H1 (cell line): ENCODE measurements at regions not wholly inside any gene's neighbourhood (a gene's known extent, or its start where the extent isn't known, plus 50 kb on each side); places are given as distances from the start of the nearest gene placed in this dataset.
"Not testable (repeated sequence)": the region's sequence is repeated elsewhere in the genome, so short reads cannot be mapped to it uniquely, and the experiment has no call there.

Source experiments
- CTCF ChIA-PET: fragments of 300-600 bp; sonication (Branson Sonifier 250); formaldehyde crosslinking; loops from one replicate; lab custom pipeline; 2021; ENCODE audit not compliant: partially characterized antibody; lab: Charles Lee
- POLR2A ChIA-PET: fragments of 300-600 bp; sonication (Branson Sonifier 250); formaldehyde crosslinking; loops from one replicate; lab custom pipeline; 2021; ENCODE audit warnings: inconsistent platforms; ENCODE audit not compliant: partially characterized antibody; lab: Charles Lee
- DNase-seq, 2 experiments: peaks; one replicate each; pipeline versions ENCODE4 v3.0.0 to v3.0.0-alpha.2; 2010 to 2022; ENCODE audit warnings: low spot score in 2 of 2, low read depth in 1 of 2, mixed read lengths in 1 of 2
- FAIRE-seq: peaks from 2 replicates; lab custom pipeline; 2011; peaks lifted over from hg19 to GRCh38; lab: Jason Lieb, UNC
- H2AFZ ChIP-seq: 2 replicates; pipeline ENCODE4 v1.8.1; 2012; ENCODE audit warnings: low read length, inconsistent platforms
- H2AK5ac ChIP-seq: 2 replicates; pipeline ENCODE4 v1.6.1; 2013; ENCODE audit warnings: low read depth, low read length
- H2BK120ac ChIP-seq: replicated peaks from 2 replicates; pipeline ENCODE3; 2013; ENCODE audit warnings: low read depth, low read length, inconsistent platforms
- H2BK12ac ChIP-seq: 2 replicates; pipeline ENCODE4 v1.6.1; 2013; ENCODE audit warnings: low read depth, low read length
- H2BK15ac ChIP-seq: 2 replicates; pipeline ENCODE4 v1.6.1; 2013; ENCODE audit warnings: low read length
- H2BK20ac ChIP-seq: 2 replicates; pipeline ENCODE4 v1.6.1; 2013; ENCODE audit warnings: low read length
- H2BK5ac ChIP-seq: 2 replicates; pipeline ENCODE4 v1.6.1; 2013; ENCODE audit warnings: low read depth, low read length
- H3K14ac ChIP-seq: 2 replicates; pipeline ENCODE4 v1.6.1; 2013; ENCODE audit warnings: inconsistent platforms; ENCODE audit not compliant: insufficient read length
- H3K18ac ChIP-seq: 2 replicates; pipeline ENCODE4 v1.6.1; 2013; ENCODE audit warnings: low read length; ENCODE audit errors: extremely low read depth
- H3K23ac ChIP-seq: 2 replicates; pipeline ENCODE4 v1.6.1; 2013; ENCODE audit warnings: inconsistent platforms; ENCODE audit not compliant: insufficient read length
- H3K23me2 ChIP-seq: 2 replicates; pipeline ENCODE4 v1.6.1; 2013; ENCODE audit warnings: low read depth, low read length
- H3K27ac ChIP-seq: 2 replicates; pipeline ENCODE4 v1.6.1; 2011; ENCODE audit warnings: low read depth, low read length, inconsistent platforms
- H3K27me3 ChIP-seq, 4 experiments: replicated peaks in 1 of 4; 1 replicate in 1 of 4; 2 replicates in 3 of 4; pipeline versions ENCODE4 v1.6.1 to v1.8.1; 2011 to 2013; ENCODE audit warnings: low read length in 3 of 4, mild to moderate bottlenecking in 3 of 4, inconsistent platforms in 2 of 4, mixed read lengths in 2 of 4, moderate library complexity in 1 of 4; ENCODE audit not compliant: control insufficient read depth in 3 of 4, insufficient read depth in 3 of 4; ENCODE audit errors: extremely low read depth in 1 of 4
- H3K36me3 ChIP-seq, 4 experiments: 2 replicates each; pipeline versions ENCODE4 v1.6.1 to v1.8.1; 2011 to 2013; ENCODE audit warnings: mild to moderate bottlenecking in 4 of 4, low read length in 3 of 4, moderate library complexity in 2 of 4, control low read depth in 1 of 4, inconsistent platforms in 1 of 4; ENCODE audit not compliant: insufficient read depth in 4 of 4, control insufficient read depth in 2 of 4
- H3K4ac ChIP-seq: replicated peaks from 2 replicates; pipeline ENCODE3; 2013; ENCODE audit warnings: low read length, low read depth, mixed read lengths, inconsistent platforms; ENCODE audit not compliant: insufficient read length
- H3K4me1 ChIP-seq, 4 experiments: replicated peaks in 1 of 4; 1 replicate in 1 of 4; 2 replicates in 3 of 4; pipeline versions ENCODE4 v1.6.1 to v1.8.1; 2011 to 2013; ENCODE audit warnings: low read length in 3 of 4, inconsistent platforms in 2 of 4, mixed read lengths in 1 of 4; ENCODE audit not compliant: insufficient read depth in 4 of 4, control insufficient read depth in 3 of 4
- H3K4me2 ChIP-seq, 2 experiments: 2 replicates each; pipeline versions ENCODE4 v1.6.1 to v1.8.1; 2011 to 2013; ENCODE audit warnings: low read depth in 2 of 2, low read length in 2 of 2, control low read depth in 1 of 2, inconsistent platforms in 1 of 2, mild to moderate bottlenecking in 1 of 2; ENCODE audit not compliant: insufficient read depth in 1 of 2
- H3K4me3 ChIP-seq, 4 experiments: fragments of 200-600, 300-600 bp in 1 of 4; sonication (generic), shearing (Covaris generic), sonication (Bioruptor Twin) in 1 of 4; 2 replicates each; pipeline versions ENCODE4 v1.5.1 to v1.8.1; 2011 to 2016; ENCODE audit warnings: low read length in 4 of 4, low read depth in 3 of 4, control low read depth in 2 of 4, inconsistent platforms in 2 of 4, mild to moderate bottlenecking in 2 of 4, mixed read lengths in 1 of 4, moderate library complexity in 1 of 4; ENCODE audit not compliant: insufficient read depth in 2 of 4; ENCODE audit errors: extremely low read depth in 1 of 4
- H3K56ac ChIP-seq: replicated peaks from 2 replicates; pipeline ENCODE3; 2013; ENCODE audit warnings: low read depth, mild to moderate bottlenecking, mixed read lengths, low read length, inconsistent platforms; ENCODE audit not compliant: insufficient read length
- H3K79me1 ChIP-seq: 2 replicates; pipeline ENCODE4 v1.6.1; 2013; ENCODE audit warnings: low read depth, low read length, control low read depth
- H3K79me2 ChIP-seq, 2 experiments: 2 replicates each; pipeline versions ENCODE4 v1.6.1 to v1.8.1; 2012 to 2013; ENCODE audit warnings: low read length in 2 of 2, mild to moderate bottlenecking in 2 of 2, inconsistent platforms in 1 of 2; ENCODE audit not compliant: insufficient read depth in 2 of 2, control insufficient read depth in 1 of 2
- H3K9ac ChIP-seq, 4 experiments: replicated peaks in 1 of 4; 1 replicate in 1 of 4; 2 replicates in 3 of 4; pipeline versions ENCODE4 v1.6.1 to v1.8.1; 2011 to 2013; ENCODE audit warnings: low read depth in 3 of 4, low read length in 3 of 4, control low read depth in 2 of 4, mild to moderate bottlenecking in 2 of 4, moderate library complexity in 2 of 4, inconsistent platforms in 1 of 4; ENCODE audit errors: extremely low read depth in 1 of 4
- H3K9me3 ChIP-seq, 2 experiments: 2 replicates each; pipeline versions ENCODE4 v1.6.1 to v1.8.1; 2012 to 2013; ENCODE audit warnings: mild to moderate bottlenecking in 2 of 2, moderate library complexity in 2 of 2, control low read depth in 1 of 2, inconsistent platforms in 1 of 2, low read depth in 1 of 2, low read length in 1 of 2, mixed read lengths in 1 of 2; ENCODE audit not compliant: insufficient read depth in 2 of 2
- H4K20me1 ChIP-seq, 2 experiments: replicated peaks in 1 of 2; 2 replicates each; pipeline versions ENCODE3 to v1.8.1; 2011 to 2013; ENCODE audit warnings: inconsistent platforms in 2 of 2, low read length in 2 of 2, mild to moderate bottlenecking in 1 of 2; ENCODE audit not compliant: insufficient read depth in 2 of 2, control insufficient read depth in 1 of 2
- H4K5ac ChIP-seq: 2 replicates; pipeline ENCODE4 v1.6.1; 2013; ENCODE audit warnings: low read length, low read depth, mixed read lengths, inconsistent platforms; ENCODE audit not compliant: insufficient read length
- H4K8ac ChIP-seq: 2 replicates; pipeline ENCODE4 v1.8.0; 2013; ENCODE audit warnings: mild to moderate bottlenecking, moderate library complexity, low read length, inconsistent platforms; ENCODE audit not compliant: insufficient read depth; ENCODE audit errors: extremely low read depth
- H4K91ac ChIP-seq: replicated peaks from 2 replicates; pipeline ENCODE3; 2013; ENCODE audit warnings: low read length, mixed read lengths, inconsistent platforms; ENCODE audit not compliant: insufficient read length
- WGBS, 2 experiments: shearing (Covaris generic) in 1 of 2; methylation state at CpG; one replicate each; pipeline versions ENCODE4 v1.1.6 to v1.1.7; 2013 to 2015; ENCODE audit warnings: low lambda C conversion rate in 2 of 2, mixed read lengths in 2 of 2, inconsistent platforms in 1 of 2, low coverage in 1 of 2, missing lambda C conversion rate in 1 of 2; ENCODE audit not compliant: insufficient replicate concordance in 2 of 2, insufficient coverage in 1 of 2, insufficient read length in 1 of 2; ENCODE audit errors: extremely low coverage in 1 of 2, missing lambda C conversion rate in 1 of 2; 5-methylcytosine and 5-hydroxymethylcytosine counted together

DNA sequence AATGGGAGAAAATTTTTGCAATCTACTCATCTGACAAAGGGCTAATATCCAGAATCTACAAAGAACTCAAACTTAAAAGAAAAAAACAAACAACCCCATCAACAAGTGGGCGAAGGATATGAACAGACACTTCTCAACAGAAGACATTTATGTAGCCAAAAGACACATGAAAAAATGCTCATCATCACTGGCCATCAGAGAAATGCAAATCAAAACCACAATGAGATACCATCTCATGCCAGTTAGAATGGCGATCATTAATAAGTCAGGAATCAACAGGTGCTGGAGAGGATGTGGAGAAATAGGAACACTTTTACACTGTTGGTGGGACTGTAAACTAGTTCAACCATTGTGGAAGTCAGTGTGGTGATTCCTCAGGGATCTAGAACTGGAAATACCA, 187.7 kb upstream of the ARHGEF26 start:
- CTCF ChIA-PET, FAIRE-seq, POLR2A ChIA-PET, H3K18ac ChIP-seq, H2BK5ac ChIP-seq, H3K9me3 ChIP-seq, H2BK120ac ChIP-seq, H3K4me1 ChIP-seq, H3K4me2 ChIP-seq, H3K4me3 ChIP-seq, H3K79me1 ChIP-seq, H3K27ac ChIP-seq, H4K20me1 ChIP-seq, H3K56ac ChIP-seq, H3K23ac ChIP-seq, H3K79me2 ChIP-seq, H3K36me3 ChIP-seq, H4K91ac ChIP-seq, H2BK20ac ChIP-seq, H2AFZ ChIP-seq, H4K5ac ChIP-seq, H2BK15ac ChIP-seq, H3K23me2 ChIP-seq, H3K9ac ChIP-seq, H2AK5ac ChIP-seq, H3K27me3 ChIP-seq, H2BK12ac ChIP-seq, H3K4ac ChIP-seq, DNase-seq, H3K14ac ChIP-seq, H4K8ac ChIP-seq: not testable (repeated sequence)
- WGBS, 2 experiments: 95% methylated on average over 2 of the region's 2 CpGs; no CpG with 5 or more reads in 1 of the 2 experiments
